Activated T-cell treated with anti-CD3 and anti-CD28 coated beads, Interleukin-2, amount 50 U/mL, for 24 hours (primary cell): ENCODE measurements at regions not wholly inside any gene's neighbourhood (a gene's known extent, or its start where the extent isn't known, plus 50 kb on each side); places are given as distances from the start of the nearest gene placed in this dataset.

Experiments used
- DNase-seq: peaks from one replicate; pipeline ENCODE4 v3.0.0-alpha.2; 2020
- H3K27ac Mint-ChIP-seq: 2 replicates; pipeline ENCODE4 v1.8.0; 2020; ENCODE audit warnings: mild to moderate bottlenecking, mixed read lengths
- H3K27me3 Mint-ChIP-seq: 2 replicates; pipeline ENCODE4 v1.8.0; 2020; ENCODE audit warnings: mixed read lengths
- H3K36me3 Mint-ChIP-seq: 2 replicates; pipeline ENCODE4 v1.8.0; 2020; ENCODE audit warnings: low read depth, mixed read lengths
- H3K4me1 Mint-ChIP-seq: 2 replicates; pipeline ENCODE4 v1.8.0; 2020; ENCODE audit warnings: low read depth, mixed read lengths
- H3K4me3 Mint-ChIP-seq: 2 replicates; pipeline ENCODE4 v1.8.0; 2020; ENCODE audit warnings: mild to moderate bottlenecking, moderate library complexity, mixed read lengths
- H3K9me3 Mint-ChIP-seq: 2 replicates; pipeline ENCODE4 v1.8.0; 2020; ENCODE audit warnings: mixed read lengths

DNA sequence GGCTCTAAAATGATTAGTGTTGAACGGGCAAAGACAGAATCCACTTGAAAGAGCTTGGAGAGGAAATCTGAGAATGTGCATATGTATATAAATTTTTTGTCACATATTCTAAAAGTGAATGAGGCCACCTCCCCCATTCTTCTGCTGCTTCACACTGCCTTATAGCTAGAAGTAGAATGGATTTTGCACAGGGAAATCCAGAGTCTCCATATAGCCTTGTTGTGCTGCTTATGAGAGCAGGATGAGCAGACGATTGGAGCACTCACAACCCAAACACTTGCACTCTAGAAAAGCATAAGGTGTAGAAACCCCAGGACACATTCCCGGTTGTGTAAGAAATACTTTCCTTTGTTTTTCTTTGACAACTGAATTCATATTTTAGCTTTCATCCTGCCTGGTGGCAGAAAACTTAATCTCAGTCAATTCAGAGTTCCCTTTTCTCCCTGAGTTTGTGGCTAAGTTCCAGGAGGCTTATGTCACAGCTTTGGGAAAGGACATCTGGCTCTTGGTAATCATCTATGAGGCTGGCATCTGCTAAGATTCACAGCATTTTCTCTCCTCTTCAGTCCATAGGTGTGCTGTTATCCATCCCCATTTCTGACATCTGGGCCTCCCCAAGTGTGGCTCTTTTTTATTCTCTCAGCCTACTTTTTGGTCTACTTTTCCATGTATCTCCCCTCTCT lies 188.4 kb upstream of the PFN2 start:
- DNase-seq: no peak
- Mint-ChIP-seq H3K27ac (no peak overlapping the region), H3K27me3 (peaks cover 26% of the 10 kb centered on the region), H3K9me3 (no peaks in the 10 kb centered on the region), H3K36me3 (no peaks in the 10 kb centered on the region), H3K4me3 (no peak overlapping the region), H3K4me1 (no peaks in the 10 kb centered on the region)

DNA sequence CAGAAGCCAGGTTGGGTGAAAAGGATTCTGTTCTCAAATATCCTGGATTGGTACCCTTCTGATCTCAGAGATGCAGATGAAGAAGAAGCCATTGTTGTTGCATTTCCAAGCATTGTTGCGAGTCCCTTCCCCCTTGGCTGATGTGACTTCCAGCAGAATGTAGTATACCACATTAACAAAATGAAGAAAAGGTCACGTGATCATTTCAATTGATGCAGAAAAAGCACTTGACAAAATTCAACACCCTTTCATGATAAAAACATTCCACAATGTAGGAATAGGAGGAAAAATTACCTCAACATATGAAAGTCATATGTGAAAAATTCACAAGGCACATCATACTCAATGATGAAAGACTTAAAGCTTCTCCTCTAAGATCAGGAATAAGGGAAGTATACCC lies 181.9 kb upstream of the PFN2 start:
- Mint-ChIP-seq H3K27me3 (peaks cover 29% of the 10 kb centered on the region), H3K36me3 (no peaks in the 10 kb centered on the region), H3K4me3 (no peak overlapping the region), H3K9me3 (no peaks in the 10 kb centered on the region), H3K27ac (no peak overlapping the region), H3K4me1 (peaks cover 2% of the 10 kb centered on the region)
- DNase-seq: no peak

DNA sequence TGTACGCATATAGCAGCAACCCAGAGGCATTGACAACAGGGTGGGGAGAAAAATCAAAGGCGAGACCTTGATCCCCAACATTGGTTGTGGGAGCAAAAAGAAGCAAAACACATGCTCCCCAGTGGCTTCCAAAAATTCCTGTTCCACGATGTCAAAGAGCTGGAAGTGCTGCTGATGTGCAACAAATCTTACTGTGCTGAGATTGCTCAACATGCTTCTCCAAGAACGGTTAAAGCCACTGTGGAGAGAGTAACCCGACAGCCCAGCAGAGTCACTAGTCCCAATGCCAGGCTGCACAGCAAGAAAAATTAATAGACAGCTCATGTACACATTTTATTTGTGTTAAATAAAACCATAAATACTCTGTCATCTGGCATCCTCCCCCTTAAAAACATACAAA lies 179.9 kb upstream of the PFN2 start:
- no peaks in the 10 kb centered on the region for H3K9me3 Mint-ChIP-seq
- peaks cover 34% of the 10 kb centered on the region for H3K27me3 Mint-ChIP-seq
- no peak for DNase-seq
- H3K27ac Mint-ChIP-seq: no peak overlapping the region
- no peak overlapping the region for H3K4me3 Mint-ChIP-seq
- peaks cover 8% of the 10 kb centered on the region for H3K4me1 Mint-ChIP-seq
- H3K36me3 Mint-ChIP-seq: no peaks in the 10 kb centered on the region

DNA sequence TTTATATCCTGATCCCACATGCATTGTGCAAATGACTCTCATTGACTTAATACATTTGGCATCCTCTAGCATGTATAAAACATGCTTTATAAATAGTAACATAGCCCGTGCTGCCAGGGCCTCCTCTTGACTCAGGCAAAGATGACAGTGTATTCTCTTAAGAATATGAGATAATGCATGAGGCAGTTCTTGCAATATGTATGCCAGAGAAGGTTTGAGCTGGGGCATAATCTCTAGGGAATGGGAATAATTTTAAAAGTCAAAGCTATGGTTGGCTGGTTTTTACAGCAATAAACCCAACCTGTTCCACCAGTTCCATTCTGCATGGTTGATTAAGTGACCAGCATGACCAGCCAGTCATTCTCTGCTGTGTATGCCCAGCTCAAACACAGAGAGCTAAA lies 179.0 kb upstream of the PFN2 start:
- no peak overlapping the region for H3K4me3 Mint-ChIP-seq
- DNase-seq: no peak
- no peaks in the 10 kb centered on the region for H3K36me3 Mint-ChIP-seq
- H3K27ac Mint-ChIP-seq: no peak overlapping the region
- peaks cover 8% of the 10 kb centered on the region for H3K4me1 Mint-ChIP-seq
- H3K9me3 Mint-ChIP-seq: no peaks in the 10 kb centered on the region
- H3K27me3 Mint-ChIP-seq: peaks cover 34% of the 10 kb centered on the region

DNA sequence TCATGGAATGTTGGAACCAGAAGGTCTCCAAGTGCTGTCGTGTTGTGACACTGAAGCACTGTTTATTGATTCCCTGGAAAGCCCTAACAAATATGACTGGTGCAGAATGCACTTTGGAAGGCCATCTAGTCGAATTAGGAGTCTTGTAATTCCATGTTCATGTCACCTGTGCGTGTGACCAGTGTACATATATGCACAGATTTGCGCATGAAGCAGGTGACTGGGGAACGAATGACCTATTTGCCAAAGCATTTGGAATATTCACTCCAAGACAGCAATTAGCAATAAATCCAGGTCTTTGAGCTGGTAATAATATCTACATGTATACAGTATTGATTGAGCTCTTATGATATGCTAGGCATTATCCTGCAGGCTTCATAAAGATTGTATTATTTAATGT lies 177.5 kb upstream of the PFN2 start:
- no peak overlapping the region for H3K4me3 Mint-ChIP-seq
- H3K36me3 Mint-ChIP-seq: no peaks in the 10 kb centered on the region
- H3K27me3 Mint-ChIP-seq: peaks cover 31% of the 10 kb centered on the region
- peaks cover 8% of the 10 kb centered on the region for H3K4me1 Mint-ChIP-seq
- no peaks in the 10 kb centered on the region for H3K9me3 Mint-ChIP-seq
- H3K27ac Mint-ChIP-seq: no peak overlapping the region
- DNase-seq: no peak

DNA sequence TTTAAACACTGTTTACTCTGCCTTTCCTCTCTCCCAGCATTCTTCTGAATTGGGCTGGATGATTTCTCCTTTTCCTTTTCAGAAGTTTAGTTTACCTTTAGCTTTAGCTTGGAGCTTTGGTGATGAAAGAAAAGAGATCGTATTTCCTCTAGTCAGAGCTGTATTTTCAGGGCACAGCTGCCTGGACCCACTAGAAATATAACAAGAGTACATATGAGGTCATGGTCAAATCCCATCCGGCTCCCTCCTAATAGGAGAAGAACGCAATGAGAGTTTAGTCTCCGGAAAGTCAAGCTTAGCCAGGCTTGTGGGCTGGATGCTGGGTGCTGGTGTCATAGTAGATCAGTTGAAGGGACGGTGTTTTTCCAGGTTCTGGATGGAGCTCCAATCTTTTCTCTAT lies 177.1 kb upstream of the PFN2 start:
- H3K9me3 Mint-ChIP-seq: no peaks in the 10 kb centered on the region
- H3K27ac Mint-ChIP-seq: no peak overlapping the region

DNA sequence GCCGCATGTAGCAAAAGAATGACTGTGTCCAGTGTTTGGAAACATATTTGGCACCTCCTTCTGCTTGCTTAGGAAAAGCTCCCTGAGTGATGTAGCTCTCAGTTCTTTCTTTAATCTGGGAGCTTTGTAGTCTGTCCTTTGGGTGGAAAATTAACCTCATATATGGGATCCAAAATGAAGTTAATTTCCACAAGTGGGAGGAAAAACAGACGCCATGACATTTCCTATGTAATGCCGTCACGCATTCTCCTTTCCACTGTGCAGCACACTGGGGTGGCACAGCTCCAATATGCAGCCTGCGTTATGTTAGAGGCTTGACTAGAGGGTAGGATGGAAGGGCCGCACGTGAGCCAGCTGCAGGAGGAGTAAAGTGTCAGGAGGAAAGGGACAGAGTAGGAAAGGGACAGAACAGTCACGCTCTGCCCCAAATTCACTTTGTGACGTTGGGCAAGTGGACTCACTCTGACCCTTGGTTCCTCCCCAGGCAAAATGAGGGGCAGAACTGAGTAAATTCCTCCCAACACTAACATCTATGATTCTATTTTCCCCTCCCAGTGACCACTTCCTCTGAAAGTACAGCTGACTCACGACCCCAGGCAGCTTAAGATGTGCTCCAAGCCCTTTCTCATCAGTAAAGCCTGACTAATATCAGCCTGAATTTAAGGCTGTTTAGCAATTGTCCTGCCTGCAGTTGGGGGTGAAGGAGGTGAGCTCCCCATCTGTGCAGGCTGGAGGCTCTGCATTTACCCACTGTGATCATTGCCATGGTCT lies 176.5 kb upstream of the PFN2 start:
- H3K36me3 Mint-ChIP-seq: no peaks in the 10 kb centered on the region
- DNase-seq: no peak
- no peaks in the 10 kb centered on the region for H3K9me3 Mint-ChIP-seq
- H3K27ac Mint-ChIP-seq: no peak overlapping the region
- H3K27me3 Mint-ChIP-seq: peaks cover 34% of the 10 kb centered on the region
- H3K4me1 Mint-ChIP-seq: peaks cover 8% of the 10 kb centered on the region
- H3K4me3 Mint-ChIP-seq: no peak overlapping the region

More for the DNA sequence above, 177.1 kb upstream of the PFN2 start:
- H3K4me1 Mint-ChIP-seq: peaks cover 8% of the 10 kb centered on the region
- H3K36me3 Mint-ChIP-seq: no peaks in the 10 kb centered on the region
- DNase-seq: no peak
- peaks cover 34% of the 10 kb centered on the region for H3K27me3 Mint-ChIP-seq
- H3K4me3 Mint-ChIP-seq: no peak overlapping the region

DNA sequence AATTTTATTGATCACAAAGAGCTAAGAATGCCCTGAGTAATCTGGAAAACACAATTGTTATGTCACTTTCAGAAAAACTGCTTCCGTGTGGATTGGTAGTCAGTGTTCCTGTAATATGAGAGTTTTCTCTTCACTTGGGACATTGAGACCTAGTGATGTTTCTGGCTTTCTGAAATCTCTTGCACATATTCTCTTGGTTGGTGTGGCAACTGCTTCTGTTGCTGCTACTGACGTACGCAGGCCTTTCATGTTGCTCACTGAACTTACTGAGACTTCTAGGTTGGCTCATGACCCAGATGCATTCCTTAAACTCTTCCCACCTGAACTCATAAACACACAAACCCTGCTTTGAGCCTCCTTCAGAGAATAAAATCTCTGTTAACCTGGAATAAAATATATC lies 175.0 kb upstream of the PFN2 start:
- Mint-ChIP-seq H3K36me3 (no peaks in the 10 kb centered on the region), H3K27me3 (peaks cover 33% of the 10 kb centered on the region), H3K4me3 (no peak overlapping the region), H3K4me1 (peaks cover 8% of the 10 kb centered on the region), H3K9me3 (no peaks in the 10 kb centered on the region), H3K27ac (no peak overlapping the region)
- no peak for DNase-seq

DNA sequence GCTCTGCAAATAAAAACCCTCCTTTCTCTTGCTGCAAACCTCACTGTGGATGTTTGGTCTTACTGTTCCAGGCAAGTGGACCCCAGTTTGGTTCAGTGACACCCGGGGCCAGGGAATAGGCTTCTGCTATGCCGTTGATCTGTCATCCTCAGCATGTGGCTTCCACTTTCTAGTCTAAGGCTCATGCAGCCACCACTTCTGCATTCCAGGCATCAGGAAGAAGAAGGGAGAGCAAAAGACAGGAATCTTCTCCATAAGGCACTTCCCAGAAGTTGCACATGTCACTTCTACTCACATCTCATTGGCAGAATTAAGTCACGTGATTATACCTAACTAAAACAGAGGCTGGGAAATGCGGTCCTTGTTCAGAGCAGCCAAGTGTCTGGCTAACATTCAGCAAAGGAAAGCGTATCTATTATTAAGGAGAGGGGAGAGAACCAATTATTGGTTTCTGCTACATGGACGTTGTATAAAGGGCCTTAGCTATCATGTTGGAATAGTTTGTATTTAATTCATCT lies 173.6 kb upstream of the PFN2 start:
- H3K27ac Mint-ChIP-seq: no peak overlapping the region
- no peak overlapping the region for H3K4me3 Mint-ChIP-seq
- no peaks in the 10 kb centered on the region for H3K9me3 Mint-ChIP-seq
- H3K27me3 Mint-ChIP-seq: peaks cover 26% of the 10 kb centered on the region
- DNase-seq: no peak
- peaks cover 8% of the 10 kb centered on the region for H3K4me1 Mint-ChIP-seq
- no peaks in the 10 kb centered on the region for H3K36me3 Mint-ChIP-seq

DNA sequence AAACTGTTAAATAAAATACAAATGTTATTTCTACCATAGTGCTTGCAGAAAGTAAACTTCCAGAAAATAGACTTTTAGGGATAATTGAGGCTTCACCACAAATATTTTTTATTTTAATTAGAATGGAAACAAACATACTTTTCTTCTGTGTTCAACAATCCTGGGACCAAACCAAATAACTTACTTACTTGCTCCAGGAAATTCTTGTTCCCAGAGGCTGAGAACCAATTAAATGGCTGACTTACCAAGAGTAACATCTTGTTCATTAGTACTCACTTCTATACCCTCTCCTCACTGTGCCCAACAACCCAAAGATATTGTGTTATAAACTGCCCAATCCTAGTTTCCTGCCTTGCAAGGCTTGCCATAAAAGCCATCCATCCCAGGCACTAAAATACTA lies 172.2 kb upstream of the PFN2 start:
- no peaks in the 10 kb centered on the region for H3K36me3 Mint-ChIP-seq
- no peak for DNase-seq
- peaks cover 8% of the 10 kb centered on the region for H3K4me1 Mint-ChIP-seq
- H3K4me3 Mint-ChIP-seq: no peak overlapping the region
- no peaks in the 10 kb centered on the region for H3K9me3 Mint-ChIP-seq
- no peak overlapping the region for H3K27ac Mint-ChIP-seq
- H3K27me3 Mint-ChIP-seq: peaks cover 20% of the 10 kb centered on the region

DNA sequence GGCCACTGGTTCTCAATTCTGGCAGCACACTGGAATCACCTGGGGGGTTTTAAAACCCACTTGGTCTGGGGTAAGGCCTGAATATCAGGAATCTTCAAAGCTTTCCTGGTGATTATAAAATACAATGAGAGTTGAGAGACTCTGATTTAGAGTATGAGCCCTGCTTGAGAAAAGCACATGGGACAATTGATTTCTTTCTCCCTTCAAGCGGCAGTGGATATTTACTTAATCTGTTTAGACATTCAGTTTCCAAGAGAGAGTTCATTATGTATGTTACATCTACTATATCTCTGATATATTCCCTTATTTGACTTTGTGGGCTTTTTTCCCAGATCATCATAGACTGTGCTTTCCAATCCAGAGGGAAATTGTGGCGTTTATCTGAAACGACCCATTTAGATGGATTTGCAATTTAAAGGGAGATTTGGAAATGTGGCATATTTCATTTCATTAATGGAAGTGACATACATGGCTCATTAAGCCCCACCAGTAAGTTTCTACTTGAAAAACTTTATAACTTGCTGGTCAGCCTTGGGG lies 171.2 kb upstream of the PFN2 start:
- peaks cover 15% of the 10 kb centered on the region for H3K27me3 Mint-ChIP-seq
- H3K4me1 Mint-ChIP-seq: no peaks in the 10 kb centered on the region
- no peaks in the 10 kb centered on the region for H3K36me3 Mint-ChIP-seq
- no peaks in the 10 kb centered on the region for H3K9me3 Mint-ChIP-seq
- no peak for DNase-seq
- no peak overlapping the region for H3K4me3 Mint-ChIP-seq
- no peak overlapping the region for H3K27ac Mint-ChIP-seq

DNA sequence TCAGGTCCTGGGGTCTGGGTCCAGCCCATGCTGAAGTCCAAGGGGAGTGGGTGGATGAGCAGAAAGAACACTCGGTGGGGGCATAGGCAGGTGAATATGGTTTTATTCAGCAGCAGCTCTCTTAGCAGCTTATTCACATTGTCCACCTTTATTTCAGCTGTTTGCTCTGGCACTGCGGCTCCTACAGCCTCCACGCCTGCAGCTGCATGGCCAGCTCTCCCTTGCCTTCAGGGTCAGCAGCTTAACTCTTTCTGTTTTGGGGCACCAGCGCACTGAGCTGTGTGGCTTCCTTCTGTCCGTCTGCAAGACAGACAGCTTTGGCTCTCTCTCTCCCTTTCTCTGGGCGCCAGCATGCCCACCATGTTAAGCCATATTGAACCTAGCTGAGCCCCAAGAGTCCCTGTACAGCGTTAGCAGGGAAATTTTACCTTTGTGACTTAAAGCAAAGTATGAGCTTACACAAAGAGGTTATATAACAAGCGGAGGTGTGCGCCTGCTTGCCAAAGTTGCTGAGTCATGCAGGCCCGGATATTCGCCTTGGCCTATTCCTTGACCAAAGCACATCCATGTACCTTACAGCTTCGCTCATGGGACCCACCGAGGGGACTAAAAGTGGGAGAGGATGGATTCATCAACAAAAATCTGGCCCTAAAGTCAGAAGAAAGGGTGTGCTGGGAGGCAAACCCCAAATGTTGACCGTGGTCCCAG lies 170.1 kb upstream of the PFN2 start:
- Mint-ChIP-seq H3K4me1 (no peaks in the 10 kb centered on the region), H3K27ac (no peak overlapping the region), H3K9me3 (no peaks in the 10 kb centered on the region), H3K4me3 (no peak overlapping the region), H3K36me3 (no peaks in the 10 kb centered on the region), H3K27me3 (peaks cover 18% of the 10 kb centered on the region)
- DNase-seq: no peak

DNA sequence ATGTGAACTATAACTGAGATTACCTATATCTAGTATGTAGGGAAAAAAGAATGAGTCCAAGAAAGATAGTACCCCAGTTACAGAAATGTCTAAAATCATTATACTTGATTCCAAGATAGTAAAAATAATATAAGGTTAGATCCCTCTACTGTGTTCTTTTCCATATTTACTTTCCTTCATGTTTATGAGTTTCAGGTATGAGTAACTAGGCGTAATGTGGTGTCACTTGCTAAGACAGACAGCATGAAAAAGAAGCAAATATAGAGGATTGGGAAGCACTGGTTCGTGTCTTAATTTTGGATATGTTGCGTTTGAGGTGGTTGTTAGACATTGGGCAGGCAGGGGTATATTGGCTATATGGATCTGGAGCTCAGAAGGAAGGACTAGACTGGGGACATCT lies 168.1 kb upstream of the PFN2 start:
- no peak for DNase-seq
- no peak overlapping the region for H3K4me3 Mint-ChIP-seq
- no peaks in the 10 kb centered on the region for H3K9me3 Mint-ChIP-seq
- H3K4me1 Mint-ChIP-seq: no peaks in the 10 kb centered on the region
- no peak overlapping the region for H3K27ac Mint-ChIP-seq
- peaks cover 17% of the 10 kb centered on the region for H3K27me3 Mint-ChIP-seq
- H3K36me3 Mint-ChIP-seq: no peaks in the 10 kb centered on the region

DNA sequence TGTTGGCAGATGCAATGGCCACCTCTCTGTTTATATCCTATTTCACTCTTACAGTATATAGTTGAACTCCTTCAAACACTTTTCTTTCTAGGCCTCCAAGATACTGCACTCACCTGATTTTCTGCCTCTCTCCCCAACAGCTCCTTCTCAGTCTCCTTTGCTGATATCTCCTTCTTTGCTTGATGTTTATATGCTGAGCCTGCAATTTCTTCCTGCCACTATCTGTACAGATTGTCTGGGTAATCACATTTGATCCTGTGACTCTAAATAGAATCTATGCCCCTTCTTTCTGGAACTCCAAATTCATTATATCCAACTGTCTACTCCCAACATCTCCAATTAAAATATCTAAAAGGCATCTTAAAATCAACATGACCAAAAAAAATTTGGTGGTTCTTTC lies 165.5 kb upstream of the PFN2 start:
- Mint-ChIP-seq H3K36me3 (no peaks in the 10 kb centered on the region), H3K4me3 (no peak overlapping the region), H3K4me1 (no peaks in the 10 kb centered on the region), H3K27ac (no peak overlapping the region), H3K9me3 (no peaks in the 10 kb centered on the region), H3K27me3 (peaks cover 16% of the 10 kb centered on the region)
- no peak for DNase-seq
